Sigmoid colon (tissue), 4 donors: ENCODE measurements at regions not wholly inside any gene's neighbourhood (a gene's known extent, or its start where the extent isn't known, plus 50 kb on each side); places are given as distances from the start of the nearest gene placed in this dataset.

Experiments used
- CTCF ChIP-seq, 4 experiments: fragments of 450-650 bp in 3 of 4; fragments of 200-600 bp in 1 of 4; IDR thresholded peaks; one replicate each; pipeline ENCODE4 v1.5.1; 2016 to 2019; ENCODE audit warnings: antibody characterized with exemption in 4 of 4, mild to moderate bottlenecking in 3 of 4, moderate library complexity in 2 of 4
- EP300 ChIP-seq, 4 donors: sonication (generic); formaldehyde crosslinking; IDR thresholded peaks; one replicate each; pipeline ENCODE4 v1.6.1; 2017; ENCODE audit warnings: antibody characterized with exemption in 4 of 4

DNA sequence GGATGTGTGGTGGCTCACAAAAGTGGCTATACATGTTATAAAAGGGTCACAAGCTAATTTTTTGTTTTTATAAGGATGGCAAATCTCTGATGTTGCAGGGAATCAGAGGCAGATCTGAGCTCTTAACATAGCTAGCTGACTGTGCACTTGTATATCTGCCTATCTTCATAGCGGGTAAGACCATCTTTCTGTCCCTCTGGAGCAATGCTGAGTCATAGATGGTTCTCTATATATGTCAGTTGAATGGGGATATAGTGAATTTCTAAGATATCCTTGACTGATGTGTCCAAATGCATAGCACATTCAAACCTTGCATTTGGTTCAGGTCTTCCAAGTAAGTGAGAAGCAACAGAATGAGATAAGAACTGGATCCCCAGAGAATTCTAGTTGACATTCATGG is 272.6 kb upstream of the PROX1 start:
- TF ChIP-seq EP300 (IDR thresholded peaks at IDR 0.05) (no peak), CTCF (IDR thresholded peaks at IDR 0.05) (no peak)
